K562 (cell line): ENCODE measurements at regions not wholly inside any gene's neighbourhood (a gene's known extent, or its start where the extent isn't known, plus 50 kb on each side); places are given as distances from the start of the nearest gene placed in this dataset.

Experiments
- ATAC-seq: fragments of 200-7000 bp; cut with Tn5 transposase; 3 replicates; pipeline ENCODE4 v1.9.1; 2020; ENCODE audit warnings: moderate library complexity
- BruUV-seq: library from RNA; stranded (reverse); fragments of 400-500 nt; replicated peaks from 2 replicates; lab custom pipeline; 2021; lab: Mats Ljungman, UMichigan
- CTCF ChIA-PET: fragments of 300-600 bp; formaldehyde crosslinking; extraction: SDS; loops from one replicate; lab custom pipeline; 2021; ENCODE audit warnings: low intra/inter-chr PET ratio; lab: Yijun Ruan, JAX
- POLR2A ChIA-PET: fragments of 300-600, 350-650 bp; sonication (Branson Sonifier 250); formaldehyde crosslinking; extraction: SDS; loops from one replicate; lab custom pipeline; 2021; ENCODE audit warnings: antibody characterized with exemption, inconsistent platforms; lab: Yijun Ruan, JAX
- DNase-seq, 4 experiments: peaks; one replicate each; pipeline versions ENCODE4 v3.0.0 to v3.0.0-alpha.2; 2011 to 2018; ENCODE audit warnings: low spot score in 3 of 4, mixed read lengths in 3 of 4; ENCODE audit errors: extremely low read depth in 1 of 4
- FAIRE-seq: peaks from 2 replicates; lab custom pipeline; 2011; peaks lifted over from hg19 to GRCh38; lab: Jason Lieb, UNC
- H2AFZ ChIP-seq: 2 replicates; pipeline ENCODE4 v1.6.0; 2011; ENCODE audit warnings: low read depth, low read length, control low read depth, inconsistent platforms
- H3K27ac ChIP-seq: fragments of 200-600 bp; 3 replicates; pipeline ENCODE4 v1.8.0; 2011; ENCODE audit warnings: low read depth, mild to moderate bottlenecking, control low read depth, inconsistent platforms, low read length, moderate library complexity, mixed read lengths; ENCODE audit errors: extremely low read depth
- H3K27me3 ChIP-seq, 2 experiments: fragments of 300-600 bp in 1 of 2; 2 replicates in 1 of 2; 3 replicates in 1 of 2; pipeline versions ENCODE4 v1.6.0 to v1.8.0; 2011; ENCODE audit warnings: inconsistent platforms in 2 of 2, low read length in 2 of 2, mild to moderate bottlenecking in 1 of 2, mixed read lengths in 1 of 2, moderate library complexity in 1 of 2; ENCODE audit not compliant: control insufficient read depth in 2 of 2, insufficient read depth in 2 of 2
- H3K36me3 ChIP-seq: fragments of 300-600 bp; 3 replicates; pipeline ENCODE4 v1.8.0; 2011; ENCODE audit warnings: mild to moderate bottlenecking, low read length, inconsistent platforms; ENCODE audit not compliant: control insufficient read depth, insufficient read depth
- H3K4me1 ChIP-seq, 2 experiments: fragments of 200-600 bp in 1 of 2; replicated peaks in 1 of 2; 2 replicates in 1 of 2; 3 replicates in 1 of 2; pipeline versions ENCODE4 v1.5.1 to v1.8.0; 2011; ENCODE audit warnings: inconsistent platforms in 2 of 2, low read length in 2 of 2, mild to moderate bottlenecking in 1 of 2, mixed read lengths in 1 of 2, moderate library complexity in 1 of 2; ENCODE audit not compliant: control insufficient read depth in 2 of 2, insufficient read depth in 2 of 2
- H3K4me2 ChIP-seq: 2 replicates; pipeline ENCODE4 v1.6.1; 2011; ENCODE audit warnings: low read length, control low read depth, inconsistent platforms, mixed read lengths; ENCODE audit not compliant: insufficient read depth
- H3K4me3 ChIP-seq: fragments of 200-600 bp; sonication (generic), shearing (Covaris generic); 2 replicates; pipeline ENCODE4 v1.5.1; 2016; ENCODE audit warnings: control low read depth, inconsistent platforms
- H3K79me2 ChIP-seq: fragments of 200-600 bp; 3 replicates; pipeline ENCODE4 v1.8.0; 2011; ENCODE audit warnings: low read length, inconsistent platforms; ENCODE audit not compliant: control insufficient read depth, insufficient read depth
- H3K9ac ChIP-seq, 2 experiments: 2 replicates each; pipeline versions ENCODE4 v1.6.0 to v1.6.1; 2011; ENCODE audit warnings: low read depth in 2 of 2, low read length in 2 of 2, control low read depth in 1 of 2, inconsistent platforms in 1 of 2, mild to moderate bottlenecking in 1 of 2, mixed read lengths in 1 of 2; ENCODE audit not compliant: insufficient read depth in 1 of 2
- H3K9me1 ChIP-seq: one replicate; pipeline ENCODE4 v1.6.0; 2011; ENCODE audit warnings: inconsistent platforms, mild to moderate bottlenecking, low read length, moderate library complexity; ENCODE audit not compliant: control insufficient read depth, insufficient read depth
- H3K9me3 ChIP-seq: replicated peaks from 2 replicates; pipeline ENCODE4 v1.5.1; 2011; ENCODE audit warnings: low read depth, low read length, inconsistent platforms; ENCODE audit not compliant: control insufficient read depth, insufficient read depth
- H4K20me1 ChIP-seq: replicated peaks from 2 replicates; pipeline ENCODE4 v1.6.1; 2011; ENCODE audit warnings: low read length, inconsistent platforms, mixed read lengths; ENCODE audit not compliant: control insufficient read depth, insufficient read depth
- CCNT2 ChIP-seq: IDR thresholded peaks from 2 replicates; pipeline ENCODE4 v1.6.1; 2011; ENCODE audit warnings: borderline replicate concordance, low read depth, mild to moderate bottlenecking, moderate library complexity, mixed read lengths, low read length; ENCODE audit not compliant: insufficient read length; ENCODE audit errors: extremely low read depth
- CEBPB ChIP-seq: fragments of 450-650 bp; IDR thresholded peaks from 2 replicates; pipeline ENCODE4 v1.6.1; 2016; ENCODE audit warnings: missing genetic modification characterization, missing compliant biosample characterization
- HNRNPUL1 ChIP-seq: fragments of 200-400 bp; formaldehyde crosslinking; IDR thresholded peaks from 2 replicates; pipeline ENCODE4 v1.6.1; 2017; ENCODE audit warnings: low read length
- ILF3 ChIP-seq: fragments of 450-650 bp; IDR thresholded peaks from 2 replicates; pipeline ENCODE4 v1.6.1; 2018; ENCODE audit warnings: antibody characterized with exemption, mild to moderate bottlenecking, moderate library complexity, borderline replicate concordance
- LARP7 ChIP-seq: fragments of 450-650 bp; IDR thresholded peaks from 2 replicates; pipeline ENCODE4 v1.6.1; 2016
- MAFG ChIP-seq: fragments of 450-650 bp; conservative IDR thresholded peaks from 2 replicates; pipeline ENCODE4 v1.6.1; 2016; ENCODE audit warnings: missing genetic modification characterization, missing compliant biosample characterization
- NR1H2 ChIP-seq: sonication (generic); formaldehyde crosslinking; IDR thresholded peaks from 2 replicates; pipeline ENCODE4 v1.4.0; 2020; ENCODE audit warnings: mild to moderate bottlenecking, missing genetic modification reagents
- NUFIP1 ChIP-seq: fragments of 450-650 bp; IDR thresholded peaks from 2 replicates; pipeline ENCODE4 v1.6.1; 2018; ENCODE audit not compliant: partially characterized antibody
- RAD21 ChIP-seq, 2 experiments: fragments of 250-450 bp in 1 of 2; fragments of 450-650 bp in 1 of 2; sonication (Bioruptor Pico) in 1 of 2; formaldehyde crosslinking in 1 of 2; IDR thresholded peaks in 1 of 2; conservative IDR thresholded peaks in 1 of 2; 2 replicates each; pipeline versions ENCODE4 v1.4.0 to v1.8.0; 2020 to 2022; ENCODE audit warnings: mild to moderate bottlenecking in 2 of 2, moderate library complexity in 1 of 2
- RFX1 ChIP-seq: fragments of 450-650 bp; IDR thresholded peaks from 2 replicates; pipeline ENCODE4 v1.6.1; 2016; ENCODE audit warnings: mild to moderate bottlenecking, moderate library complexity
- SETDB1 ChIP-seq: IDR thresholded peaks from one replicate; pipeline ENCODE4 v1.6.1; 2012; ENCODE audit warnings: low read length, control low read depth, inconsistent platforms
- SIN3B ChIP-seq: fragments of 450-650 bp; IDR thresholded peaks from 2 replicates; pipeline ENCODE4 v1.6.1; 2017; ENCODE audit warnings: low read depth, mild to moderate bottlenecking, moderate library complexity
- SRSF3 ChIP-seq: fragments of 200-400 bp; formaldehyde crosslinking; IDR thresholded peaks from 2 replicates; pipeline ENCODE4 v1.6.1; 2016; ENCODE audit warnings: mild to moderate bottlenecking, low read length, moderate library complexity; ENCODE audit not compliant: insufficient read depth
- ZEB2 ChIP-seq: fragments of 450-650 bp; IDR thresholded peaks from 2 replicates; pipeline ENCODE4 v1.6.1; 2016
- ZNF274 ChIP-seq: IDR thresholded peaks from 2 replicates; pipeline ENCODE4 v1.6.1; 2011; ENCODE audit warnings: low read depth, mild to moderate bottlenecking, low read length, moderate library complexity, borderline replicate concordance
- WGBS: fragments of 100-300 bp; shearing (Covaris generic); methylation state at CpG from one replicate; pipeline ENCODE4 v1.1.6; 2016; ENCODE audit warnings: low coverage, mixed read lengths; ENCODE audit not compliant: insufficient coverage; ENCODE audit errors: missing lambda C conversion rate; 5-methylcytosine and 5-hydroxymethylcytosine counted together
- in situ Hi-C: fragments of 300-500 bp; cut with MboI; formaldehyde crosslinking; loops from 4 replicates; pipeline ENCODE4 v1.15.0; 2018; ENCODE audit warnings: inconsistent platforms, mixed read lengths
- intact Hi-C: fragments of 100-400 bp; cut with micrococcal nuclease; formaldehyde crosslinking; loops from 2 replicates; pipeline ENCODE4 v1.14.2; 2022

- in situ Hi-C loops (no loop called here), intact Hi-C loops (no loop called here)
- H3K9me3 ChIP-seq = no peaks in the 10 kb centered on the region
- no peak overlapping the region for H3K27ac ChIP-seq
- no peak for ATAC-seq
- no peaks in the 10 kb centered on the region for H3K36me3 ChIP-seq
- H4K20me1 ChIP-seq = no peaks in the 10 kb centered on the region
- CTCF ChIA-PET = no interaction called here
- H3K4me2 ChIP-seq = no peak overlapping the region
- H3K4me1 ChIP-seq = no peaks in the 10 kb centered on the region
- no peaks in the 10 kb centered on the region for H3K79me2 ChIP-seq
- TF ChIP-seq ZNF274 = no peak
- TF ChIP-seq SIN3B = no peak
- no peak for TF ChIP-seq RFX1
- H2AFZ ChIP-seq = no peak overlapping the region
- POLR2A ChIA-PET = interaction anchor here (0.6 to 1.3 kb wide), 2 partner anchors 15 to 21 kb away, joined by 4 to 5 read pairs; no protein-coding TSS in a partner anchor
- BruUV-seq = no TSS peak
- no peaks in the 10 kb centered on the region for H3K9me1 ChIP-seq
- H3K9ac ChIP-seq = no peak overlapping the region
- no peak overlapping the region for H3K4me3 ChIP-seq
- no peak for FAIRE-seq
- under 1% methylated on average over 8 of the region's 8 CpGs for WGBS
- no peak for DNase-seq
- H3K27me3 ChIP-seq = peaks cover 3 to 26% of the 10 kb centered on the region in 2 experiments; a peak in 3 of 5 replicates
Measured at GRCh38 chr15:62809968-62810260, 232.6 kb upstream of the TPM1 start.

GRCh38 chr15:62812515-62812835 is 230.1 kb upstream of the TPM1 start:
- no peaks in the 10 kb centered on the region for H3K79me2 ChIP-seq
- no peak overlapping the region for H3K27ac ChIP-seq
- no peak overlapping the region for H3K4me2 ChIP-seq
- no peaks in the 10 kb centered on the region for H3K4me1 ChIP-seq
- ChIA-PET POLR2A (interaction anchor here (0.7 kb wide), 1 partner anchor 28 kb away, joined by 5 read pairs; no protein-coding TSS in a partner anchor), CTCF (no interaction called here)
- no peaks in the 10 kb centered on the region for H3K36me3 ChIP-seq
- H3K9me3 ChIP-seq = no peaks in the 10 kb centered on the region
- no peak overlapping the region for H2AFZ ChIP-seq
- in situ Hi-C loops (no loop called here), intact Hi-C loops (no loop called here)
- no peak overlapping the region for H3K9ac ChIP-seq
- DNase-seq = no peak
- H4K20me1 ChIP-seq = no peaks in the 10 kb centered on the region
- 0% methylated on average over 7 of the region's 7 CpGs for WGBS
- no peaks in the 10 kb centered on the region for H3K9me1 ChIP-seq
- TF ChIP-seq ZEB2 (no peak), LARP7 (no peak), SRSF3 (no peak), CCNT2 (no peak), SETDB1 (no peak), RAD21 (CRISPR knock-in tag; conservative IDR thresholded peaks at IDR 0.05 in 1 of 2, IDR thresholded peaks at IDR 0.05 in 1 of 2) (no peak), CEBPB (no peak), NR1H2 (CRISPR knock-in tag) (no peak), NUFIP1 (no peak), ILF3 (no peak), MAFG (tag) (no peak), HNRNPUL1 (no peak)
- ATAC-seq = no peak
- BruUV-seq = no TSS peak
- H3K4me3 ChIP-seq = no peak overlapping the region
- no peak for FAIRE-seq
- H3K27me3 ChIP-seq = peaks cover 17 to 25% of the 10 kb centered on the region in 2 experiments; a peak in 3 of 5 replicates
